IgD-negative memory B cell (primary cell): ENCODE measurements at regions not wholly inside any gene's neighbourhood (a gene's known extent, or its start where the extent isn't known, plus 50 kb on each side); places are given as distances from the start of the nearest gene placed in this dataset.

Experiments used
- H3K27ac Mint-ChIP-seq, 3 donors: one replicate each; pipeline ENCODE4 v1.8.0; 2020 to 2022; ENCODE audit warnings: mild to moderate bottlenecking in 3 of 3, mixed read lengths in 3 of 3, moderate library complexity in 1 of 3
- H3K27me3 Mint-ChIP-seq: one replicate; pipeline ENCODE4 v1.8.0; 2021; ENCODE audit warnings: mixed read lengths
- H3K36me3 Mint-ChIP-seq: one replicate; pipeline ENCODE4 v1.8.0; 2020; ENCODE audit warnings: mild to moderate bottlenecking, mixed read lengths
- H3K4me1 Mint-ChIP-seq, 3 donors: one replicate each; pipeline ENCODE4 v1.8.0; 2020 to 2022; ENCODE audit warnings: mixed read lengths in 3 of 3, mild to moderate bottlenecking in 1 of 3
- H3K4me3 Mint-ChIP-seq, 4 donors: one replicate each; pipeline ENCODE4 v1.8.0; 2020 to 2022; ENCODE audit warnings: mild to moderate bottlenecking in 4 of 4, mixed read lengths in 4 of 4, moderate library complexity in 3 of 4
- H3K9me3 Mint-ChIP-seq, 3 donors: one replicate each; pipeline ENCODE4 v1.8.0; 2020 to 2021; ENCODE audit warnings: mixed read lengths in 3 of 3, mild to moderate bottlenecking in 1 of 3

DNA sequence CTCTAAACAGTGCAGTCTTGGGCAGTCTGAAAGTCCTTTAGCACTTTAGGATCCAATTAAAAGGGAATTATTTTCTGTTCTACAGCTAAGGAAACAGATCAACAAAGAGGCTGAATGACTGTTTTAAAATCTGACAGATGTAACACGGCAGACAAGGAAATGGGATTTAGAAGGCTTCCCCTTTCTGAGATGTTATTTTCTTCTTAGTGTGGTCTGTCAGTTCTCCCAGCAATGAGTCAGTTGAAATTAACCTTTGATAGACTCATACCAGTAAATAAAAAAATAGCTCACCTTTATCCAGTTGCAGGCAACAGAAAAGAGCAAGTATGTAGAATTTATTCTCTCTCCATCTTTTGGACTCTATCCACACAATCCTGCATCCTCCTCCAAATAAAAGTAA lies 98.1 kb downstream of the NEDD1 start:
- H3K9me3 Mint-ChIP-seq: no peaks in the 10 kb centered on the region
- no peak overlapping the region for H3K27ac Mint-ChIP-seq
- H3K4me3 Mint-ChIP-seq: no peak overlapping the region
- peaks cover 5% of the 10 kb centered on the region for H3K27me3 Mint-ChIP-seq
- H3K4me1 Mint-ChIP-seq: no peaks in the 10 kb centered on the region
- no peaks in the 10 kb centered on the region for H3K36me3 Mint-ChIP-seq

DNA sequence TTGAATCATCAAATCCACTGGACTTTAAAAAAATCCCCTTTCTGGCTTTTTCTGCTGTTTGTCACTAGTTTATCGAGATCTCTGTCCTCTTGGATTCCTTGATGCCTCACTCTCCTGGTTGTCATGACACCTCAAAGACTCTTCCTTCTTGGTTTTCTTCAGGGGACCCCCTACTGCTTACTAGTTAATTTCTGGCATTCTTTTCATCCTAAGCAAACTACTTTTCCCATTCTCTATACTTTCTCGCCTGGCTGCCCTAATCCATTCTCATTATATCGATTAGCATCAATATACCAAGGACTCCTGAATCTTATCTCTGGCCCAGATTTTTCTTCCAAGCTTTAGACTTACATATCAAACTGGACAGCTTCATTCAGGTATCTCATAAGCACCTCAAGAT lies 98.6 kb downstream of the NEDD1 start:
- H3K27me3 Mint-ChIP-seq: peaks cover 5% of the 10 kb centered on the region
- no peaks in the 10 kb centered on the region for H3K9me3 Mint-ChIP-seq

GRCh38 chr12:97006585-97006984 lies 99.5 kb downstream of the NEDD1 start:
- Mint-ChIP-seq H3K4me3 (no peak overlapping the region), H3K36me3 (no peaks in the 10 kb centered on the region), H3K27me3 (peaks cover 5% of the 10 kb centered on the region), H3K9me3 (no peaks in the 10 kb centered on the region), H3K4me1 (no peaks in the 10 kb centered on the region), H3K27ac (no peak overlapping the region)

More for the DNA sequence above, 98.6 kb downstream of the NEDD1 start:
- H3K4me3 Mint-ChIP-seq: no peak overlapping the region
- H3K36me3 Mint-ChIP-seq: no peaks in the 10 kb centered on the region
- H3K27ac Mint-ChIP-seq: no peak overlapping the region
- H3K4me1 Mint-ChIP-seq: no peaks in the 10 kb centered on the region

DNA sequence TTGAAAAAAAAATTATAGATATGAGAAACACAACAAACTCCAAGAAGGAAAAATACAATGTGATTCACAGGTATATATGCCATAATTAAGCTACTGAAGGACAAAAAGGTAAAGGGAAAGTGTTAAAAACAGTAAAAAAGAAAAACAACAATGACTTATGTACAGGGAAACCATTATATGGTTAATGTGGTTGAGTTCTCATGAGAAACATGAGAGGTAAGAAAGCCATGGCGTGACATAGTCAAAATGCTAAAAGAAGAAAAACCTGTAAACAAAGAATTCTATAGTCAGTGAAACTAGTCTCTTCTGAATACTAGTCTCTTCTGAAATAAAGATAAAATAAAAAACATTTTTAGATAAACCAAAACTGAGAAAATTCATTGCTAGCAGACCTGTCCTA lies 109.1 kb downstream of the NEDD1 start:
- no peak overlapping the region for H3K27ac Mint-ChIP-seq
- peaks cover 1% of the 10 kb centered on the region for H3K36me3 Mint-ChIP-seq
- no peak overlapping the region for H3K4me3 Mint-ChIP-seq
- H3K27me3 Mint-ChIP-seq: peaks cover 3% of the 10 kb centered on the region
- H3K4me1 Mint-ChIP-seq: no peaks in the 10 kb centered on the region
- H3K9me3 Mint-ChIP-seq: peaks cover 3 to 8% (median 3%) of the 10 kb centered on the region in 3 donors

GRCh38 chr12:97017213-97017612 lies 110.2 kb downstream of the NEDD1 start:
- Mint-ChIP-seq H3K9me3 (peaks cover 3 to 8% (median 3%) of the 10 kb centered on the region in 3 donors), H3K4me3 (no peak overlapping the region), H3K27ac (no peak overlapping the region), H3K36me3 (peaks cover 1% of the 10 kb centered on the region), H3K4me1 (no peaks in the 10 kb centered on the region), H3K27me3 (peaks cover 3% of the 10 kb centered on the region)

GRCh38 chr12:97022536-97023230 lies 115.6 kb downstream of the NEDD1 start:
- no peak overlapping the region for H3K27ac Mint-ChIP-seq
- peaks cover 1% of the 10 kb centered on the region for H3K27me3 Mint-ChIP-seq
- no peak overlapping the region for H3K4me3 Mint-ChIP-seq
- H3K36me3 Mint-ChIP-seq: no peaks in the 10 kb centered on the region
- no peaks in the 10 kb centered on the region for H3K4me1 Mint-ChIP-seq
- peaks cover 0 to 2% (median 0%) of the 10 kb centered on the region in 3 donors for H3K9me3 Mint-ChIP-seq

GRCh38 chr12:97024393-97024792 lies 117.3 kb downstream of the NEDD1 start:
- H3K4me1 Mint-ChIP-seq: no peaks in the 10 kb centered on the region
- H3K4me3 Mint-ChIP-seq: no peak overlapping the region
- peaks cover 1% of the 10 kb centered on the region for H3K27me3 Mint-ChIP-seq
- no peak overlapping the region for H3K27ac Mint-ChIP-seq
- H3K36me3 Mint-ChIP-seq: no peaks in the 10 kb centered on the region
- peaks cover 0 to 2% (median 0%) of the 10 kb centered on the region in 3 donors for H3K9me3 Mint-ChIP-seq

DNA sequence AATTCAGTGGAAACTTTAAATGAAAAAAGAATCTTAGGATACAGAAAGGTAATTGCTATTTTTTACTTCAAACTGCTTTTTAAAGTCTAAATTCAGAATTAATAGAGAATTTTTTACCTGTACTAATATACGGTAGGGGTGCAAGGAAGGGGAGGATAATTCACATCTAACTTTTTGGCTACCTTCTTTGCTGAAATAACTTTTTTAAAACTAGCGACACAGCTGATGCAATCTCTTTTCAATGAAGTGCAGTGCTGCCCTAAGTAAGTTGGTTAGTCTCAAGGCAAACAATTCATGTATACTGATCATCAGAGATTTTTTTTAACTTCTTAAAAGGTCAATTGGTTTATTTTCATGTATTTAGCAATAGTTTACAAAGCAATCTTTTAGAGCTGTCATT lies 119.8 kb downstream of the NEDD1 start:
- no peak overlapping the region for H3K27ac Mint-ChIP-seq
- H3K27me3 Mint-ChIP-seq: no peaks in the 10 kb centered on the region

GRCh38 chr12:97027482-97027881 lies 120.4 kb downstream of the NEDD1 start:
- no peaks in the 10 kb centered on the region for H3K36me3 Mint-ChIP-seq
- H3K4me3 Mint-ChIP-seq: no peak overlapping the region
- peaks cover 0 to 2% (median 0%) of the 10 kb centered on the region in 3 donors for H3K9me3 Mint-ChIP-seq
- H3K4me1 Mint-ChIP-seq: no peaks in the 10 kb centered on the region
- no peaks in the 10 kb centered on the region for H3K27me3 Mint-ChIP-seq
- no peak overlapping the region for H3K27ac Mint-ChIP-seq

More for the DNA sequence above, 119.8 kb downstream of the NEDD1 start:
- no peak overlapping the region for H3K4me3 Mint-ChIP-seq
- peaks cover 0 to 2% (median 0%) of the 10 kb centered on the region in 3 donors for H3K9me3 Mint-ChIP-seq
- H3K4me1 Mint-ChIP-seq: no peaks in the 10 kb centered on the region
- no peaks in the 10 kb centered on the region for H3K36me3 Mint-ChIP-seq

- Mint-ChIP-seq H3K27ac (no peak overlapping the region), H3K4me1 (no peaks in the 10 kb centered on the region), H3K27me3 (peaks cover 3% of the 10 kb centered on the region), H3K36me3 (no peaks in the 10 kb centered on the region), H3K4me3 (no peak overlapping the region), H3K9me3 (no peaks in the 10 kb centered on the region)
Measured at GRCh38 chr12:97038131-97038530, 131.1 kb downstream of the NEDD1 start.

- no peak overlapping the region for H3K27ac Mint-ChIP-seq
- no peaks in the 10 kb centered on the region for H3K4me1 Mint-ChIP-seq
- no peak overlapping the region for H3K4me3 Mint-ChIP-seq
- no peaks in the 10 kb centered on the region for H3K9me3 Mint-ChIP-seq
- peaks cover 3% of the 10 kb centered on the region for H3K27me3 Mint-ChIP-seq
- H3K36me3 Mint-ChIP-seq: no peaks in the 10 kb centered on the region
Measured at GRCh38 chr12:97038834-97039233, 131.8 kb downstream of the NEDD1 start.

DNA sequence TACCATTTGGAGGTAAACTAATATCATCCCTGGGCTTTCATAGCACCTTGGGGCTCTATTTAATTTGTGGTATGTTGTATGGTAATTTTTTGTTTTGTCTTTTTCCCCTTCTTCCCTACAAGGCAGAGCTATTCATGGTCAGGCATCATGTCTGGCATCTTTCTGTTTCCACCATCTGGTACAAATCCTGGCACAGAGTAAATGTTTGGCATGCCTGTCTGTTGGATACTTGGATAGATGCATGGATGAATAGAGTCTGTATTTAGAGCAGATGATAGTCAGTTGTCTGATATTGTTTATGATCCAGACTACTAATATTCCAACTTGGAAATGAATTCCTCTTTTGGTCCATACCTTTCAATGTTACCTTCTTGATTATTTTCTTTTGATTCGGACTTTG lies 139.8 kb downstream of the NEDD1 start:
- H3K27ac Mint-ChIP-seq: no peak overlapping the region
- peaks cover 0 to 4% (median 0%) of the 10 kb centered on the region in 3 donors for H3K4me1 Mint-ChIP-seq
- no peaks in the 10 kb centered on the region for H3K36me3 Mint-ChIP-seq
- H3K27me3 Mint-ChIP-seq: no peaks in the 10 kb centered on the region
- H3K4me3 Mint-ChIP-seq: no peak overlapping the region
- H3K9me3 Mint-ChIP-seq: no peaks in the 10 kb centered on the region

DNA sequence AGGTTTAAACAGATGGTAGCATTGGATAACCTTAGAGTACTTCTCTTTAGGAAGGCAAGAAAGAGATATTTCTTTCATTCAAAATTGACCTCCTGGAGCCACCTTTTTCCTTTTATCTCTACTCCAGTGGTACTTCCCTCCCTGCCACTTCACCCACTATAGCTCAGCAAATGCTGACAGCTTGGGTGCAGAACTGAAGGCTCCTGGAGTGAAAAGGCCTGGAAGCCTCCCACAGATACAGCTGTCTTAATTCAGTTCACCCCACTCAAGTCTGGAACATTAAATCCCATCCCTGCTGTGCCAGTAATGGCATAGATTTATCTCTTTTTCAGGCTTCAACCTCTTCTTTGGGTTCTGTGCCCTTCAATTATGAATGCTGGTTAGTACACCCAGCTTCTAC lies 140.3 kb downstream of the NEDD1 start:
- no peaks in the 10 kb centered on the region for H3K27me3 Mint-ChIP-seq
- H3K4me3 Mint-ChIP-seq: no peak overlapping the region
- peaks cover 0 to 4% (median 0%) of the 10 kb centered on the region in 3 donors for H3K4me1 Mint-ChIP-seq
- H3K9me3 Mint-ChIP-seq: no peaks in the 10 kb centered on the region
- no peaks in the 10 kb centered on the region for H3K36me3 Mint-ChIP-seq
- H3K27ac Mint-ChIP-seq: no peak overlapping the region

- peaks cover 0 to 4% (median 0%) of the 10 kb centered on the region in 3 donors for H3K4me1 Mint-ChIP-seq
Measured at GRCh38 chr12:97048421-97049035, 141.5 kb downstream of the NEDD1 start.

GRCh38 chr12:97050509-97050908 lies 143.5 kb downstream of the NEDD1 start:
- peaks cover 0 to 2% (median 0%) of the 10 kb centered on the region in 3 donors for H3K9me3 Mint-ChIP-seq
- peaks cover 3% of the 10 kb centered on the region for H3K27me3 Mint-ChIP-seq
- H3K4me3 Mint-ChIP-seq: no peak overlapping the region
- H3K36me3 Mint-ChIP-seq: no peaks in the 10 kb centered on the region
- no peaks in the 10 kb centered on the region for H3K4me1 Mint-ChIP-seq
- no peak overlapping the region for H3K27ac Mint-ChIP-seq

More at GRCh38 chr12:97048421-97049035, 141.5 kb downstream of the NEDD1 start:
- no peaks in the 10 kb centered on the region for H3K36me3 Mint-ChIP-seq
- H3K27me3 Mint-ChIP-seq: peaks cover 1% of the 10 kb centered on the region
- H3K4me3 Mint-ChIP-seq: no peak overlapping the region
- no peak overlapping the region for H3K27ac Mint-ChIP-seq
- no peaks in the 10 kb centered on the region for H3K9me3 Mint-ChIP-seq

- H3K36me3 Mint-ChIP-seq: no peaks in the 10 kb centered on the region
- H3K4me1 Mint-ChIP-seq: no peaks in the 10 kb centered on the region
- peaks cover 3% of the 10 kb centered on the region for H3K27me3 Mint-ChIP-seq
- peaks cover 0 to 4% (median 4%) of the 10 kb centered on the region in 3 donors for H3K9me3 Mint-ChIP-seq
- no peak overlapping the region for H3K4me3 Mint-ChIP-seq
- H3K27ac Mint-ChIP-seq: no peak overlapping the region
Measured at GRCh38 chr12:97051341-97051740, 144.3 kb downstream of the NEDD1 start.
